ENCODE measurements at regions not wholly inside any gene's neighbourhood (a gene's known extent, or its start where the extent isn't known, plus 50 kb on each side); places are given as distances from the start of the nearest gene placed in this dataset.

DNA sequence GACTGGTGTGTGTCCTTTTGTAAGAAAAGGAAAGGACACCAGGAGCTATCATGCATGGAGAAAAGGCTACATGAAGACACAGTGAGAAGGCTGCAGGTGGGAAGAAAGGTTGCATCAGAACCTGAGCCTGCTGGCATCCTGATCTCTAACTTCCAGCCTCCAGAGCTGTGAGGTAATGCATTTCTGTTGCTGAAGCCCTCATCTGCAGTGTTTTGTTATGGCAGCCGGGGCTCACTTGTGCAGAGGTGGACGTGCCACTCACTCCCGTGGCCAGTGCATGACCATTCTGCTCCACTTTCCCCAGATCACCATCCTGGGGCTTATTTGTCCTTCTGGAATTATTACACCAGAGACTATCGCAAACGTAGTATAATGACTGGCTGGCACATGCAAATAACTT is 155.3 kb downstream of the IRS2 start:
- intact Hi-C loops (cut with DNase I), result no loop called here

GRCh38 chr13:109630271-109630670 is 156.1 kb downstream of the IRS2 start:
- Histone ChIP-seq H3K4me3 (no peak overlapping the region), H3K27me3 (no peaks in the 10 kb centered on the region), H3K4me1 (peaks cover 6% of the 10 kb centered on the region), H3K9me3 (no peaks in the 10 kb centered on the region), H3K27ac (no peak overlapping the region), H3K36me3 (no peaks in the 10 kb centered on the region)
- intact Hi-C loops (cut with DNase I), result no loop called here
- no peak for TF ChIP-seq POLR2AphosphoS5 (IDR thresholded peaks at IDR 0.05; ENCODE audit: insufficient read depth in 1 of 2, low read depth in 1 of 2)
- TF ChIP-seq POLR2A (IDR thresholded peaks at IDR 0.05), result no peak
- TF ChIP-seq, protein P1, sequence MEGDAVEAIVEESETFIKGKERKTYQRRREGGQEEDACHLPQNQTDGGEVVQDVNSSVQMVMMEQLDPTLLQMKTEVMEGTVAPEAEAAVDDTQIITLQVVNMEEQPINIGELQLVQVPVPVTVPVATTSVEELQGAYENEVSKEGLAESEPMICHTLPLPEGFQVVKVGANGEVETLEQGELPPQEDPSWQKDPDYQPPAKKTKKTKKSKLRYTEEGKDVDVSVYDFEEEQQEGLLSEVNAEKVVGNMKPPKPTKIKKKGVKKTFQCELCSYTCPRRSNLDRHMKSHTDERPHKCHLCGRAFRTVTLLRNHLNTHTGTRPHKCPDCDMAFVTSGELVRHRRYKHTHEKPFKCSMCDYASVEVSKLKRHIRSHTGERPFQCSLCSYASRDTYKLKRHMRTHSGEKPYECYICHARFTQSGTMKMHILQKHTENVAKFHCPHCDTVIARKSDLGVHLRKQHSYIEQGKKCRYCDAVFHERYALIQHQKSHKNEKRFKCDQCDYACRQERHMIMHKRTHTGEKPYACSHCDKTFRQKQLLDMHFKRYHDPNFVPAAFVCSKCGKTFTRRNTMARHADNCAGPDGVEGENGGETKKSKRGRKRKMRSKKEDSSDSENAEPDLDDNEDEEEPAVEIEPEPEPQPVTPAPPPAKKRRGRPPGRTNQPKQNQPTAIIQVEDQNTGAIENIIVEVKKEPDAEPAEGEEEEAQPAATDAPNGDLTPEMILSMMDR (IDR thresholded peaks at IDR 0.05), result no peak
- DNase-seq (ENCODE audit: extremely low spot score in 2 of 2), result no peak

More for the DNA sequence above, 155.3 kb downstream of the IRS2 start:
- TF ChIP-seq POLR2A (IDR thresholded peaks at IDR 0.05), result no peak
- TF ChIP-seq, protein P1 (IDR thresholded peaks at IDR 0.05), result no peak
- no peak for TF ChIP-seq POLR2AphosphoS5 (IDR thresholded peaks at IDR 0.05; ENCODE audit: insufficient read depth in 1 of 2, low read depth in 1 of 2)
- no peaks in the 10 kb centered on the region for H3K27me3 ChIP-seq
- H3K4me3 ChIP-seq, result no peak overlapping the region
- H3K27ac ChIP-seq, result no peak overlapping the region
- H3K36me3 ChIP-seq, result no peaks in the 10 kb centered on the region
- peaks cover 6% of the 10 kb centered on the region for H3K4me1 ChIP-seq
- DNase-seq (ENCODE audit: extremely low spot score in 2 of 2), result no peak
- no peaks in the 10 kb centered on the region for H3K9me3 ChIP-seq

DNA sequence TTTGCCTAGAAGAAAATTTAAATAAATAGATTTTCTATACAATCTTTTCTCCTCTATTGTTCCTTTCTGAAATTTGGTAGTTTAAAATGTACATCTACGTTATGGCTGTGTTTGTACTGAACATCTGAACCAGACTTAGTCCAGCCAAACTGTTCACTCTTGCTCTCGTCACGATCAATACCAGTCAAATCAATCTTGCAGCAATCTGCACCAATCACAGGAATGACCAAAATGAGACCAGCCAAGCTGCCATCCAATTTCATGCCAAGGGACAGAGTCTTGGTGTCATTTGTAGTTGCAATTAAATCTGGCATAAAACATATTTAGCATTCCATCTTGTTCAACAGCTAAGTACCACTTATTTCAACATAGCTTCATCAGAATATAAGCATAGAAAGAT is 156.6 kb downstream of the IRS2 start:
- TF ChIP-seq, protein P1 (IDR thresholded peaks at IDR 0.05), result no peak
- TF ChIP-seq POLR2AphosphoS5 (IDR thresholded peaks at IDR 0.05; ENCODE audit: insufficient read depth in 1 of 2, low read depth in 1 of 2), result no peak
- no peak for TF ChIP-seq POLR2A (IDR thresholded peaks at IDR 0.05)
- intact Hi-C loops (cut with DNase I), result no loop called here

GRCh38 chr13:109628251-109628699 is 158.1 kb downstream of the IRS2 start:
- Histone ChIP-seq H3K36me3 (no peaks in the 10 kb centered on the region), H3K27me3 (no peaks in the 10 kb centered on the region), H3K9me3 (no peaks in the 10 kb centered on the region), H3K4me3 (no peak overlapping the region), H3K4me1 (peaks cover 6% of the 10 kb centered on the region), H3K27ac (no peak overlapping the region)
- intact Hi-C loops (cut with DNase I), result no loop called here
- TF ChIP-seq POLR2AphosphoS5 (IDR thresholded peaks at IDR 0.05; ENCODE audit: insufficient read depth in 1 of 2, low read depth in 1 of 2) (no peak), POLR2A (IDR thresholded peaks at IDR 0.05) (no peak)
- TF ChIP-seq, protein P1 (IDR thresholded peaks at IDR 0.05), result no peak
- no peak for DNase-seq (ENCODE audit: extremely low spot score in 2 of 2)

More for the DNA sequence above, 156.6 kb downstream of the IRS2 start:
- Histone ChIP-seq H3K36me3 (no peaks in the 10 kb centered on the region), H3K27ac (no peak overlapping the region), H3K27me3 (no peaks in the 10 kb centered on the region), H3K4me1 (peaks cover 6% of the 10 kb centered on the region), H3K4me3 (no peak overlapping the region), H3K9me3 (no peaks in the 10 kb centered on the region)
- DNase-seq (ENCODE audit: extremely low spot score in 2 of 2), result no peak

DNA sequence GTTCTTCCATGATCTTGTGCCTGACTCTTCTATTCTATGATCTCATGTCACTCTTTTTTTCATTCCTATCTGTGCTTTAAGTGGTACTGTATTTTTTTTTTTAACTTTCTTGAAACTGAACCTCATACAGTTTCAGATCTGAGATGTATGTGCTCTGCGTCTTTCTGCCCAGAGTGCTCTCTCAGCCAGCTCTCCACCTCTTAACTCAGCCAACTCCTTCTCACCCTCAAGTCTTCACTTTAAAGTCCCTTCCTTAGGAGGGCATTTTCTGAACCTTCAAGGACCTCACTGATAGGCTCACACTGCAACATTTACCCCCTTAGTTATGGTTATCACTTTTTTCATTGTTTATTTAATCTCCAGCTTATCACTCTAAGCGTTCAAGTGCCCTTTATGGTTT is 158.7 kb downstream of the IRS2 start:
- Histone ChIP-seq H3K36me3 (no peaks in the 10 kb centered on the region), H3K9me3 (no peaks in the 10 kb centered on the region), H3K27me3 (no peaks in the 10 kb centered on the region), H3K27ac (no peak overlapping the region), H3K4me1 (peaks cover 6% of the 10 kb centered on the region), H3K4me3 (no peak overlapping the region)
- TF ChIP-seq, protein P1 (IDR thresholded peaks at IDR 0.05), result no peak
- TF ChIP-seq POLR2A (IDR thresholded peaks at IDR 0.05), result no peak
- TF ChIP-seq POLR2AphosphoS5 (IDR thresholded peaks at IDR 0.05; ENCODE audit: insufficient read depth in 1 of 2, low read depth in 1 of 2), result no peak
- intact Hi-C loops (cut with DNase I), result no loop called here
- DNase-seq (ENCODE audit: extremely low spot score in 2 of 2), result no peak

All from vagina (tissue), 2 donors.